GM18502 (cell line): ENCODE measurements at regions not wholly inside any gene's neighbourhood (a gene's known extent, or its start where the extent isn't known, plus 50 kb on each side); places are given as distances from the start of the nearest gene placed in this dataset.

Experiments used
- ATAC-seq: cut with Tn5 transposase; IDR thresholded peaks from one replicate; pipeline ENCODE4 v1.9.1; 2021; ENCODE audit warnings: mild to moderate bottlenecking; ENCODE audit not compliant: unreplicated experiment, poor library complexity

- ATAC-seq: no peak
Measured at GRCh38 chr10:125291836-125292235, 131.5 kb upstream of the CTBP2 start.

- ATAC-seq: no peak
Measured at GRCh38 chr10:125289461-125289860, 129.1 kb upstream of the CTBP2 start.

GRCh38 chr10:125284875-125285597 lies 124.7 kb upstream of the CTBP2 start:
- no peak for ATAC-seq

GRCh38 chr10:125283836-125284614 lies 123.7 kb upstream of the CTBP2 start:
- ATAC-seq: no peak

- ATAC-seq: no peak
Measured at GRCh38 chr10:125283191-125283835, 123.0 kb upstream of the CTBP2 start.

GRCh38 chr10:125281091-125281490 lies 120.7 kb upstream of the CTBP2 start:
- no peak for ATAC-seq

GRCh38 chr10:125276133-125276532 lies 115.8 kb upstream of the CTBP2 start:
- ATAC-seq: no peak

- no peak for ATAC-seq
Measured at GRCh38 chr10:125274961-125275360, 114.6 kb upstream of the CTBP2 start.

- no peak for ATAC-seq
Measured at GRCh38 chr10:125273023-125273422, 112.7 kb upstream of the CTBP2 start.

- no peak for ATAC-seq
Measured at GRCh38 chr10:125269716-125270115, 109.4 kb upstream of the CTBP2 start.

GRCh38 chr10:125266966-125267365 lies 106.6 kb upstream of the CTBP2 start:
- no peak for ATAC-seq

- ATAC-seq: no peak
Measured at GRCh38 chr10:125266541-125266940, 106.2 kb upstream of the CTBP2 start.

- no peak for ATAC-seq
Measured at GRCh38 chr10:125265579-125265955, 105.2 kb upstream of the CTBP2 start.

GRCh38 chr10:125264757-125265578 lies 104.6 kb upstream of the CTBP2 start:
- no peak for ATAC-seq

GRCh38 chr10:125264091-125264490 lies 103.7 kb upstream of the CTBP2 start:
- ATAC-seq: no peak

- ATAC-seq: no peak
Measured at GRCh38 chr10:125263551-125263950, 103.2 kb upstream of the CTBP2 start.

- ATAC-seq: no peak
Measured at GRCh38 chr10:125262920-125263319, 102.6 kb upstream of the CTBP2 start.

- no peak for ATAC-seq
Measured at GRCh38 chr10:125262409-125262808, 102.0 kb upstream of the CTBP2 start.

- ATAC-seq: no peak
Measured at GRCh38 chr10:125261491-125262186, 101.3 kb upstream of the CTBP2 start.

GRCh38 chr10:125260260-125260659 lies 99.9 kb upstream of the CTBP2 start:
- no peak for ATAC-seq
